ELR (cell line): ENCODE measurements at regions not wholly inside any gene's neighbourhood (a gene's known extent, or its start where the extent isn't known, plus 50 kb on each side); places are given as distances from the start of the nearest gene placed in this dataset.

Source experiments
- DNase-seq: peaks from one replicate; pipeline ENCODE4 v3.0.0-alpha.2; 2015; ENCODE audit warnings: low read depth

- no peak for DNase-seq
Observed at GRCh38 chr1:219273088-219273686, 99.5 kb downstream of the LYPLAL1 start.

GRCh38 chr1:219271818-219272535 lies 98.3 kb downstream of the LYPLAL1 start:
- DNase-seq: no peak

- DNase-seq: no peak
Observed at GRCh38 chr1:219269171-219269570, 95.5 kb downstream of the LYPLAL1 start.

GRCh38 chr1:219266524-219266923 lies 92.8 kb downstream of the LYPLAL1 start:
- peak; percentile 76 for DNase-seq

GRCh38 chr1:219265026-219265515 lies 91.4 kb downstream of the LYPLAL1 start:
- peak; percentile 8 for DNase-seq

GRCh38 chr1:219264561-219264960 lies 90.9 kb downstream of the LYPLAL1 start:
- no peak for DNase-seq
